T-helper 2 cell treated with Interferon-gamma antibody and Interleukin-4, amounts not matched to agents 100 ng/mL and 5 ng/mL, for 36 hours (primary cell): ENCODE measurements at regions not wholly inside any gene's neighbourhood (a gene's known extent, or its start where the extent isn't known, plus 50 kb on each side); places are given as distances from the start of the nearest gene placed in this dataset.
"Not testable (repeated sequence)": the region's sequence is repeated elsewhere in the genome, so short reads cannot be mapped to it uniquely, and the experiment has no call there.

Experiments
- intact Hi-C: fragments of 100-400 bp; cut with micrococcal nuclease; formaldehyde crosslinking; loops from one replicate; pipeline ENCODE4 v1.15.1; 2023

- intact Hi-C loops = not testable (repeated sequence)
Observed at GRCh38 chr7:136260591-136260990, 283.4 kb upstream of the MTPN start.

- intact Hi-C loops = no loop called here
Observed at GRCh38 chr7:136259074-136259473, 281.9 kb upstream of the MTPN start.

- intact Hi-C loops = no loop called here
Observed at GRCh38 chr7:136256491-136256890, 279.3 kb upstream of the MTPN start.

GRCh38 chr7:136254148-136254547 is 277.0 kb upstream of the MTPN start:
- intact Hi-C loops = no loop called here

- intact Hi-C loops = no loop called here
Observed at GRCh38 chr7:136251826-136252225, 274.7 kb upstream of the MTPN start.

GRCh38 chr7:136247211-136247610 is 270.1 kb upstream of the MTPN start:
- intact Hi-C loops = no loop called here

- intact Hi-C loops = no loop called here
Observed at GRCh38 chr7:136245327-136246004, 268.3 kb upstream of the MTPN start.

GRCh38 chr7:136234040-136234439 is 256.9 kb upstream of the MTPN start:
- intact Hi-C loops = no loop called here

GRCh38 chr7:136230210-136230609 is 253.1 kb upstream of the MTPN start:
- intact Hi-C loops = no loop called here

- intact Hi-C loops = no loop called here
Observed at GRCh38 chr7:136229790-136230189, 252.6 kb upstream of the MTPN start.

- intact Hi-C loops = no loop called here
Observed at GRCh38 chr7:136228171-136228570, 251.0 kb upstream of the MTPN start.

- intact Hi-C loops = no loop called here
Observed at GRCh38 chr7:136214356-136214755, 237.2 kb upstream of the MTPN start.

GRCh38 chr7:136213012-136213411 is 235.9 kb upstream of the MTPN start:
- intact Hi-C loops = no loop called here

GRCh38 chr7:136210664-136211063 is 233.5 kb upstream of the MTPN start:
- intact Hi-C loops = no loop called here

- intact Hi-C loops = no loop called here
Observed at GRCh38 chr7:136210079-136210478, 232.9 kb upstream of the MTPN start.

GRCh38 chr7:136205956-136206355 is 228.8 kb upstream of the MTPN start:
- intact Hi-C loops = no loop called here

- intact Hi-C loops = no loop called here
Observed at GRCh38 chr7:136198168-136198567, 221.0 kb upstream of the MTPN start.

GRCh38 chr7:136194878-136195277 is 217.7 kb upstream of the MTPN start:
- intact Hi-C loops = loop anchor here (2.0 kb wide), 1 partner anchor 14 kb away; no protein-coding TSS in a partner anchor

GRCh38 chr7:136193940-136194339 is 216.8 kb upstream of the MTPN start:
- intact Hi-C loops = loop anchor here (2.0 kb wide), 1 partner anchor 15 kb away; no protein-coding TSS in a partner anchor

GRCh38 chr7:136189506-136189998 is 212.4 kb upstream of the MTPN start:
- intact Hi-C loops = no loop called here

GRCh38 chr7:136186281-136186680 is 209.1 kb upstream of the MTPN start:
- intact Hi-C loops = no loop called here

GRCh38 chr7:136184719-136185118 is 207.6 kb upstream of the MTPN start:
- intact Hi-C loops = no loop called here

- intact Hi-C loops = no loop called here
Observed at GRCh38 chr7:136183981-136184380, 206.8 kb upstream of the MTPN start.
